Left cardiac atrium (tissue), 4 donors: ENCODE measurements at regions not wholly inside any gene's neighbourhood (a gene's known extent, or its start where the extent isn't known, plus 50 kb on each side); places are given as distances from the start of the nearest gene placed in this dataset.
"Not testable (repeated sequence)": the region's sequence is repeated elsewhere in the genome, so short reads cannot be mapped to it uniquely, and the experiment has no call there.

Experiments
- ATAC-seq, 2 donors: fragments of 200-7000 bp; cut with Tn5 transposase; one replicate each; pipeline ENCODE4 v1.9.1; 2020; ENCODE audit warnings: mild to moderate bottlenecking in 2 of 2, moderate library complexity in 2 of 2
- DNase-seq: peaks from one replicate; pipeline ENCODE4 v3.0.0-alpha.2; 2020
- intact Hi-C, 2 donors: fragments of 100-400 bp; cut with DNase I; formaldehyde crosslinking; loops; one replicate each; pipeline versions ENCODE4 v1.14.1 to v1.15.1; 2022 to 2023
- donor health status: DM: no; HTN: yes; CAD: no.
- donor health status: DM: no; HTN: yes; CAD: no; lungs with severe emphysema.
- donor health status: DM: yes; HTN: yes; CAD: no.
- donor health status: Dilated cardiomyopathy.

DNA sequence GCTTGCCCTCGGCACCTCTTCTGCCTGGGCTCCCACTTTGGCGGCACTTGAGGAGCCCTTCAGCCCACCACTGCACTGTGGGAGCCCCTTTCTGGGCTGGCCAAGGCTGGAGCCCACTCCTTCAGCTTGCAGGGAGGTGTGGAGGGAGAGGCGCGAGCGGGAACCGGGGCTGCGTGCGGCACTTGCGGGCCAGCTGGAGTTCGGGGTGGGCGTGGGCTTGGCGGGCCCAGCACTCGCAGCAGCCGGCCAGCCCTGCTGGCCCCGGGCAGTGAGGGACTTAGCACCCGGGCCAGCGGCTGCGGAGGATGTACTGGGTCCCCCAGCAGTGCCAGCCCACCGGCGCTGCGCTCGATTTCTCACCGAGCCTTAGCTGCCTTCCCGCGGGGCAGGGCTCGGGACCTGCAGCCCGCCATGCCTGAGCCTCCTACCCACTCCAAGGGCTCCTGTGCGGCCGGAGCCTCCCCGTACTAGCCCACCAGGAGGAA lies 699.1 kb downstream of the C12orf50 start:
- ATAC-seq, DNase-seq: not testable (repeated sequence)

DNA sequence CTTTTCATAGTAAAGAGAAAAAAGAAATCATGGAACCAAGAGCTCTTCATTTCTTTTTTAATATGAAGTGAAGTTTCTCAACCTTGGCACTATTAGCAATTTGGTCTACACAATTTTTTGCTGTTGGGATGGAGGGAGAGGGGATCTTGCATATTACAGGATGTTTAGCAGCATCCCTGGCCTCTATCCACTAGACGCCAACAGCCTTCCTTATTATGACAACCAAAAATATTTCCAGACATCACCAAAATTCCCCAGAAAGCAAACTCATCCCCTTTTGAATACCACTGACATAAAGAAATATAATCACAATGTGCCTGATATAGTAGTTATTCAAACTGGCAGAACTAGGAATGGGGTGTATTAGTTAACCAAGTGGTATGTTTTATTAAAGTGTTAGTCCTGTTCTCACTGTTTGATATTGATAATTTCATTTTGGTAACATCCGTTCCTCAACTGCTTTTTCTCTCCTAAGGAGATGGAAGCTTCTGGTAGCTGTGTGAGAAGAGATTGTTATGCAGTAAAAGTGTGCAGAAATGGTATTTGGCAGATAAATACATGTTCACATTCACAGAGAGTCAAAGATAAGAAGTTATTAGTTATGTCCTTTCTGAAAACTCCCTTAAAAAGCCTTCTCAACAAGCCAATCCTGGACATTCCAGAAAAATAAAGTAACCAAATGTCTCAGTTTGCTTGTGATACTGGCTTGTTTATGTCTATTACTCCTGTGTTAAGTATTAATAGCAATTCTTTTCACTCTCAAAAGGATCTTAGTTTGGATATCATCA lies 699.9 kb downstream of the C12orf50 start:
- DNase-seq (no peak), ATAC-seq (peak in 1 of 2 donors; percentile 19)
- intact Hi-C loops, result no loop called here

More for the DNA sequence above, 699.1 kb downstream of the C12orf50 start:
- intact Hi-C loops, result not testable (repeated sequence)

DNA sequence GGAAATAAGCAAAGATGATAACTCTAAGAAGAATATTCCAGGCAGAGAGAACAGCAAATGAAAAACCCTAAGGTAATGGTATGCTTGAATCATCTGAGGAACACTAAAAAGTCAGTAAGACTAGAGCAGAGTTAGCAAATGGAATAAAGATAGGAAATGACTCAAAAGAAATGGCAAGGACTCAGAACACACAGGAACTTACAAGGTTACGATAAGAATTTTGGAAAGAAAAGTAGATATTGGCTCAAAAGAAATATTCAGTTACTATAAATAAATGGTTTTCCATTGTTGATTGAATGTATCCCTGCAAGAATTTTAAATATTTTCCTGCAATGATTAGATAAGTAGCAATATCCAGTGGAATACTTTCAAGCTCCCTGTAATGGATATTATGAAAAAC lies 705.8 kb downstream of the C12orf50 start:
- intact Hi-C loops, result no loop called here
- DNase-seq (no peak), ATAC-seq (peak; percentile 63 to 90)

DNA sequence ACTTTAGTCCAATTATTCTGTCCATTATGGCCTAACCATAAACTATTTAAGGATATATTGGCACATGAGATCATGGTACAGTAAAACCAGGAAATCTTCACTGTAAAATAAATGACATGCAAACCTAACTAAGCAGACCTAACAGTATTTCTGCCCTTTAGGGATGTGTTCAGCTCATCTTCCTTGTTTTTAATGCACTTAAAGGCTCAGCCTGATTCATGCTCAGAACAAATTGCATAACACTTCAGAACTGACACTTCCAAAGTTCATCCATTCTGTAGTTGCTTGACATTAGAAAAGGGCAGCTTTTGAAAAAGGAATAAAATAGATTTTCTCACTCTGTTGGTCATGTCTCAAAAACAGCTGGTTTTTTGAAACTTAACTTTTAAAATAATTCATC lies 708.5 kb downstream of the C12orf50 start:
- intact Hi-C loops, result no loop called here
- no peak for ATAC-seq

DNA sequence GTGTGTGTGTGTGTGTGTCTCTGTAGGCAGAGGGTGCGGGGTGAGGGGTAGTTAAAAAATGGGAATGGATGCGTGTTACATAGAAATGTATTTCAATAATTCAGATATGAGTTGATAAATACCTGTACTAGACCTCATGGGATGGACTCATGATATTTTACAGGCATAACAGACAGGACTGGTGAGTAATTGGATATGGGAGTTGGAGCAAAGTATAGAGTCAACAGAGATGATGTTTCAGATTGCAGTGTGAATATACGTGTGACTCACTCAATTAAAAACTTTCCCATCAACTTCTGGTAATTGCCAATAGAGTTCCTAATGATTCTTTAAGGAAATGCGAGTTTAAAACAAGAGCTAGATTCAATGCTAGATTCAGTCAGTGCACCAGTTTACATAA lies 711.9 kb downstream of the C12orf50 start:
- intact Hi-C loops, result no loop called here
- ATAC-seq, result no peak
- DNase-seq, result no peak

More for the DNA sequence above, 708.5 kb downstream of the C12orf50 start:
- DNase-seq, result no peak

DNA sequence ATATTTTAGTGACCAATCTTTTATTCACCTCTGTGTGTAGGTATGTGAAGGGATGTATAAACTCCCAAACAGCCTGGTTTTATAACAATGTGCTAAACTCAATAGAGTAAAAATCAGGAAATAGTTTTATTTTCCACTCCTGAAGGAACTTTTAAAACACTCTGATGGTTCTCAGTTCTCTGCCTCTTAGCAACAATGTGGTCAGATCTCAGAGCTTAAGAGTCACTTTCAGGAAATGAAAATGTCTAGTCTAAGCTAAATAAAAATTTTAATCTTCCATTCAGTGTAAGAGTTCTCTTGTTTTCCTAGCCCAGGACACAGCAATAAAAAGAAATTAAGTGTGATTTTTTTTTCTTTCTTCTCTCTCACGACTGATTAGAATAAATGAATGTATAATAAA lies 718.0 kb downstream of the C12orf50 start:
- ATAC-seq (no peak), DNase-seq (no peak)
- intact Hi-C loops, result no loop called here

DNA sequence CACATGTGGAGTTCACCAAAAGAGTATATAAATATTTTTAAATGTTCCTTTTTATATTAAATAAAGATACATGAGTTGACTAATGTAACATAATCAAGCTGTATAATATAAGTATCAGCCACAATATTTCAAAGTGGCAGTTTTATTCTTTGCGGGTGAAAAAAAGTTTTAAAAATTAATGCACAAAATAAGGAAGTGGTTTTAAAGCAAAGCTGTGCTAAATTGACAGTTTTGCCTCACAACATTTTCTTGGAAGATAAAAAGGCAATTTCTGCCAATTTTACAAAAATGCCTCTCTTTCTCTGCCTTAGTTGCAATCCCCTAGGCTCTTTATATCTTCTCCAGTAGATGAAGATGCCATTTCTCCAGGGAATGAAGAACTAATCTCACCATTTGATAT lies 719.1 kb downstream of the C12orf50 start:
- intact Hi-C loops, result no loop called here
- ATAC-seq (no peak), DNase-seq (no peak)

DNA sequence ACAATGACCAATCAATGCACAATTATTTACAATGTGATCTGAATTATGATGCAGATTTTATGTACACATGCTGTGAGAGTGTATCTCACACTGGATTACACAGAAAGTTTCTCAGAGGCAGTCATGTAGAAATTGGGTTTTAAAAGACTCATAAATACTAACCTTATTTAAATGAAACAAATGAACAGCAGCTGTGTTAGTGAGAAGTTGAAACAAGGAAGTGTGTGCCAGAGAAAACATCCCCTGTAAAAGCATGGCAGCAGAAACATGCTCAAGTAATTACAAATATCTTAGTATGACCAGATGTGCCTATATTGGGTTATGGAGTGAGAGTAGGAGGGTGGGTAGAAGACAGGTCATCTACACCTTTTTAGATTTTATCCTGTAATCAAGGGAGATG lies 723.7 kb downstream of the C12orf50 start:
- no peak for ATAC-seq
- no peak for DNase-seq
- intact Hi-C loops, result no loop called here

DNA sequence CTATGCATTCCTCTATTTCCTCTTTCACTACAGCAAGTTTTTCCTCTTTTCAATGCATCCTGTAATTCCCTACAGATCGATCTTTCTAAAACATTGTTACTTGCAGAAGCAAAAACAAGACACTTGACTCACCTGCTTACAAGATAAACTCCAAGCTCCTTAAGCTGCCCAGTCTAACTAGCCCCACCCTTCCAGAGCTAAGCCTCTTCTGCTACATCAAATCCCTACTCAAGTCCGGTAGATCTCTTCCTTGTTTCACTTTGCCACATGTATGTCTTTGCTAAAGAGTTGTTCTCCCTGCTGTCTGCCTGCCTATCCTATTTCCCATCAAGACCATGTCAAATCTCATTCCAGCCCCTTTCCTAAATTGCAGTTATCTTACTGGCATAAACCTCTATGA lies 724.8 kb downstream of the C12orf50 start:
- DNase-seq, result no peak
- intact Hi-C loops, result no loop called here

DNA sequence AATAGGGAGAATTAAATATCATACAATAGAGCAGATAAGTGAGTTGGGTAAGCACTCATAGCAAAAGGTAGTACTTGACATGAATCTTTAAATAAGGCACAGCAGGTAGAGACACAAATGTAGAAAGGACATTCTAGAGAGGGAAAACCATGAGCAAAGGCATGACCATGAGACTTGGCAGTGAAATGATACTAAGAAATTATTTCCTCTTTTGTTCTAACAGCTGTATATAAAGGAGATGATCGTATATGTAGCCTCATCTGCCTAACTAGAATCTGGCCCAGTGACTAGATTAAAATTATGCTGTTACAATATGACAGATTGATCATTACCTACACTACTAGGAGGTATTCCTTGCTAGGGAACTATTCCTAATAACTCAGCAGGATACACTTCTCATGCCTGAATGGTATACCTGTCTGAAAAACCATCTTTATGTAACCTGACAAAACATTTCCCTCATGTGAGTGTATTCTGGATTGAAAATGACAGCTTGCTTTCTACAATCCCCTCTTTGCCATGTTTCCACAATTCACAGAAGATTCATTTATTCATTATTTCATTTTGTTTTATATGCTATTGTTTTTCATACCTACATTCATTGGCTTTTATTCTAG lies 725.7 kb downstream of the C12orf50 start:
- DNase-seq (no peak), ATAC-seq (no peak)
- intact Hi-C loops, result no loop called here

More for the DNA sequence above, 724.8 kb downstream of the C12orf50 start:
- no peak for ATAC-seq

DNA sequence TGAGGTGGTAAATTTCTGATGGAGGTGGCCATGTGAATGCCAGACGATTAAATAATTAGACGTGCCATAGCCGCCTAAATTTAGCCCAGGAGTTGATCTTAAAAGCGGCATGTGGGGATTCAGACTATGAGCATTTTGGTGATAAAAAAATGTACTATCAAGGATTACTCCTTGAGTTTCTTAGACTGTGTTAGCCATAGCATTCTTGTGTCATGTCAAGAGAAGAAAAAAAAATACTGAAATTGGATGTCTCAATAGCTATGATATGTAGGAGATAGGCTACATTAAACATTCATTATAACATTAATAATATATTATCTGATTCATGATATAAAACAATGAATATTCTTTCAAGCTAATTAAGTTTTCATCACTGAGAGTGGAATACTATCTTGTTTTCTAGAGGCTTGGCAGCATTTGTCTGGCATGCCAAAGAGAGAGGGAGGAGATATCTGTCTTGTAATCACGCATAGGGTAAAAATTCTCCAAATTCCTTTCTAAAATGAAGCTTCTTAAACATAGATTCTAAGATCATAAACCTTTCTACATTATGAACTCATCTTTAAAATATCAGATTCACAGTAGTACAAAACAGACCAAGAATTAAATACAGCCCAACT lies 727.0 kb downstream of the C12orf50 start:
- ATAC-seq (no peak), DNase-seq (no peak)
- intact Hi-C loops, result no loop called here

DNA sequence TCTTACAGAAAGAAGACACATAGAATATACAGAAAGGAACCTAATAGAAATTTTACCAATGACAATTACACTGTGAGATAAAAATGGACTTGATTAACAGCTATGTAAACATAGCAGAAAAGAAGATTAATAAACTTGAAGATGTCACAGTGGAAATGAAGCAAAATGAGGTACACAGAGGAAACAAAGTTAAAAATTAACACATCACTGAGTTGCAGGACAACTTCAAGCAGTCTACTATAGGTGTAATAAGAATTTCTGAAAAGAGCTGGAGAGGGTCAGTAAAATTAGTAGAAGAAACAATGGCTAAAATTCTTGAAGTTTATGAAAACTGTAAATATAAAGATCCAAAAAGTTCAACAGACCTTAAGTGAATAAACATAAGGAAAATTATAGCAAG lies 738.7 kb downstream of the C12orf50 start:
- DNase-seq (no peak), ATAC-seq (no peak)
- intact Hi-C loops, result no loop called here

DNA sequence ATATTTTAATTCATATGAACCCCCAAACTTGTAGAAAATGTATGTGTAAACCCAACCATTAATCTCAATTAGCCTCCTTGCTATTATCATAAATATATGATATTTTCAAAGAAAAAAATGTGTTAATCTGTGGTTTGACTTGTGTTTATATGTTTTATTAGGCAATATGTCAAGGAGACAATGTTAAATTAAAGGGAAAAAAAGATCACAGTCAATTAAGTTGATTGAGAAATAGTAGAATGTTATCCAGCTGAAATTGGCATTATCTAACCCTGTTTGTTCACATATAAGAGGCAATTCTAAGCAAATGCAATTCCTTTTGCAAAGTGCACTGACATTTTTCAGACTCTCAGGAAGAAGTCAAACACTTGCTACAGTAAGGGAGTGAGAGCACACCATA lies 745.3 kb downstream of the C12orf50 start:
- intact Hi-C loops, result no loop called here
- DNase-seq (no peak), ATAC-seq (no peak)

DNA sequence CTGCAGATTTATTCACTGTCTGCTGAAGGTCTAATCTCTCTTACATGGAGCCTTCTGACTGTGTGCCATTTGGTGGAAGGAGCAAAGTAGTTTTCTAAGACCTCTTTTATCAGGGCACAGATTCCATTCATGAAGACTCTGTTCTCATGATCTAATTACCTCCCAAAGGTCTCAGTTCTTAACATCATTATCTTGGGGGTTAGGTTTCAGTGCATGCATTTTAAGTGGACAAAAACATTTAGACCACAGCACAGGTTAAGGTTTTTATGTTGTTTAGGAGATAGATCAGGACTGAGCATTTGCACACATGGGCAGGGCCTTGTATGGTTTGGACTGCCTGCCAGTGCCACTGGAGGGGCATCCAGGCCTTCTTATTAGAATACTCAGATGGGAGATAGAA lies 746.1 kb downstream of the C12orf50 start:
- DNase-seq, result no peak
- ATAC-seq, result no peak
- intact Hi-C loops, result no loop called here

DNA sequence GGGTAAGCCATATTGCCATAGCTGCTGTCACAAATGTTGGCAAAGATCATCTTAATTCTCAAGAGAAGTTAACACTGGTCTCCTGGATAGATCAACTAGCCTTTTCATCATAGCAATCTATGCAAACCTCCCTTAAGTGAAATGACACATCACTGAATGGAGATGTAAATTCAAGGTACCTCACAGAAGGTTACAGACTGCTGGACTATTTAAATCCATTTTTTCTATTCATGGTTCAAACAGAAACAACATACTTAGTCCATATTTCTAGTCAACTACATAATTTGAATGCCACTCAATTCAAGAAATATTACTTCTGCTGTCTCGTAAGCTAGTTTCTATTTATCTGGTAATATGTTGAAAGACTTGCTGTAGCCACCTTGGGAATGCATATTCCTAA lies 748.3 kb downstream of the C12orf50 start:
- no peak for ATAC-seq
- intact Hi-C loops, result no loop called here
- DNase-seq, result no peak

DNA sequence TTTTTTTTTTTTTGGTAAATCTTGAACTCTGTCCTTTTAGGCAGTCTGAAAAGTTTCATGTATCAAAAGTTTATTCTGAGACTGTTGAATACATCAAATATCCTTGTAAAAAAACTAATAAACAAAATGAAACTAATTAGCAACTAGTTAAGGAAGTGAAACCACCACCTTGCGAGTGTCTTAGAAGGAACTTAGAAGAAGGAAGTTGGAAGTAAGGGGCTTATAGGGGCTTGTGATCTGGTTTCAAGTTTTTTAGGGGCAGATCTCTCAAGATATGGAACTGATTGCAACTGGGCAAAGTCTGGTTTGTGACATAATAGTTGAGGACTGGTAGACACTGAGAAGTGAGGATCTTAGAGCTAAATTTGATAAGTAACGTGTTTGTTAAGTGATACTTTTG lies 748.8 kb downstream of the C12orf50 start:
- intact Hi-C loops, result no loop called here
- no peak for DNase-seq
- ATAC-seq, result no peak

DNA sequence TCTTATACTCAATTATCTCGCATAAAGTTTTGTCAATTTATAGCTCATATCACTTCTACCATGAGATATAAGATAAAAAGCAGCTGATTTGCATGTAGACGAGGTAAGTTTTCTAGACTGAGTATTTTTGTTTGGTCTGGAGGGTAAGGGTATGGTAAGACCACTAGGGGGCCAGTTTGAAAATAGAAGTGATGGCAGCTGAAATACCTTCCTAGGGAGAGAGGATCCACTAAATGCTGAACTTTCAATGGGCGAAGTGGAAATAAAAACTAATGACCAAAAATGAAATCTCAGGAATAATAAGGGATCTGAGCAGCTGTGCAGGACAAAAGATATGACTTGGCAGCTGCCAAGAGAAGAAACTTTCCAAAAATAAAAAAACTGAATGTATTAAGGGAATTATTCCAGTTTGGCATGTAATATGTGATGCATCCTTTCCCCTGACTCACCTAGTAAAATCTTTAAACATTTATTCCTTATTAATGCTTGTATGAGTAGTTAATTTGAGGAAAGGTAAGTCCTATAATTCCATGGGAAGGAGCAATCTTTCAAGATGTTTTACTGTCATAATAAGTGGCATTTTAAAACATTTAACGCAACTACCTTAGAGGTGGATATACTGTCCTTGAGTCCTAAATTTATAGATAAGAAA lies 754.5 kb downstream of the C12orf50 start:
- intact Hi-C loops, result no loop called here
- ATAC-seq (peak in 1 of 2 donors; percentile 25), DNase-seq (no peak)

DNA sequence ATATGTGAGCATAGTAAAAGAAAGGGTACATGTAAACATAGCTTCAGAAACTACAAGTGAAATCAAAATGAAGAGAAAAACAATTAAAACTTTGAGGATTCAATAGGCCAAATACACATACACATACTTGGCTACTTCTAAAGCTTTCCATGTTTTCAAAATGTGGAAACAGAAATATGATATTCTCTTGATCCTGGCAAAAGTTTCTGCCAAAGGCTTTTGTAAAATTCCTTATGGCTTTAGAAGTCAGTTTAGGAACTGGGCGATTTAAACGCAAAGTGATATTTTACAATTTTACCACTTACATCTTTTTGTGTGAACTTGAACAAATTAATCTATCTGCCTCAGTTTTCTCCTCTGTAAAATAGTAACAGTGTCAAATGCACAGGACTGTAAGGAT lies 756.4 kb downstream of the C12orf50 start:
- intact Hi-C loops, result no loop called here
- ATAC-seq, result no peak
- DNase-seq, result no peak

DNA sequence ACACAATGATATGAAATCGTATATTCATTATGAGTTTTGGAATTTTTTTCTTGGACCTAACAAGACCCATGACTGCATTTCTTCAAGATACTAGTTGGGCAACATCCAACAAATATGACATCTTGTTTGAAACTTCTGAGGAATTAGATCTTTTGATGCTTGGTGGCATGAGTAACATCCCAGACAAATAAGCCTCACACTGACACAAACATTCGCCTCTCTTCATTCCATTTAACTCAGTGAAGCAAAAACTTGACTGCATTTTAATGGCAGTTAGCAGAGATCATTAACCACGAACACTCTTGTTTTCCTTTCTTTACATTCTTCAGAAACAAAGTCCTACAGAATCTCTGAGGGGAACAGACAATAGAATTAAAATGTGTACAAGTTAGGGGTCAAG lies 758.3 kb downstream of the C12orf50 start:
- intact Hi-C loops, result no loop called here
- DNase-seq (no peak), ATAC-seq (no peak)

DNA sequence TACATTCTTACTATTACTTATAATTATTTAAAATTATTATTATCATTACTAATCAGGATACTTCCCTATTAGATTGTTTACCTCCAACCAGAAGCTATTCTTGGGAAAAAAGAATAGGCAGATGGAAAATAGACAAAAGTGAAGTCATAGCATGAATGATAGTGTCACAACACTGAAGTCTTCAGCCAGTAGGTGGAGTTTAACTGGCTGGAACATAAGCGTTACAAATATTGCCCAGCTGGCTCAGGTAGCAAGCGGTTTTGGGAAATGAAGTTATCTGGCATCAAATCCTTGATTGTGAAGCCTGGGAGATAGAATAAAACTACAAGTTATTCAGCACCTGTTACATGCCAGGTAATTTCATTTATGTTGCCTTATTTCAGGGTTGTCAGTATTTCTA lies 762.9 kb downstream of the C12orf50 start:
- ATAC-seq (no peak), DNase-seq (no peak)
- intact Hi-C loops, result no loop called here
